ENCODE measurements at regions not wholly inside any gene's neighbourhood (a gene's known extent, or its start where the extent isn't known, plus 50 kb on each side); places are given as distances from the start of the nearest gene placed in this dataset.
A peak's percentile ranks its signal among the peaks of the same experiment; 100 is the strongest.

- no peak for DNase-seq
These were observed 133.0 kb upstream of the FRY start for GRCh38 chr13:31898378-31899071.

GRCh38 chr13:31901985-31902384 lies 129.6 kb upstream of the FRY start:
- DNase-seq = no peak

- DNase-seq = no peak
These were observed 128.3 kb upstream of the FRY start for GRCh38 chr13:31903111-31903815.

- no peak for DNase-seq
These were observed 126.4 kb upstream of the FRY start for GRCh38 chr13:31904941-31905824.

GRCh38 chr13:31905961-31906360 lies 125.6 kb upstream of the FRY start:
- no peak for DNase-seq

- no peak for DNase-seq
These were observed 122.7 kb upstream of the FRY start for GRCh38 chr13:31908696-31909411.

GRCh38 chr13:31909864-31910551 lies 121.6 kb upstream of the FRY start:
- DNase-seq = peak; percentile 67

- no peak for DNase-seq
These were observed 120.9 kb upstream of the FRY start for GRCh38 chr13:31910633-31911032.

- DNase-seq = no peak
These were observed 118.8 kb upstream of the FRY start for GRCh38 chr13:31912647-31913401.

- DNase-seq = no peak
These were observed 118.1 kb upstream of the FRY start for GRCh38 chr13:31913459-31913858.

GRCh38 chr13:31914843-31915242 lies 116.7 kb upstream of the FRY start:
- no peak for DNase-seq

GRCh38 chr13:31918707-31919106 lies 112.9 kb upstream of the FRY start:
- no peak for DNase-seq

GRCh38 chr13:31919241-31919640 lies 112.3 kb upstream of the FRY start:
- no peak for DNase-seq

GRCh38 chr13:31919971-31920726 lies 111.4 kb upstream of the FRY start:
- no peak for DNase-seq

- DNase-seq = no peak
These were observed 110.9 kb upstream of the FRY start for GRCh38 chr13:31920727-31921100.

- no peak for DNase-seq
These were observed 108.8 kb upstream of the FRY start for GRCh38 chr13:31922724-31923123.

- no peak for DNase-seq
These were observed 108.3 kb upstream of the FRY start for GRCh38 chr13:31923134-31923763.

- no peak for DNase-seq
These were observed 106.5 kb upstream of the FRY start for GRCh38 chr13:31925079-31925478.

- DNase-seq = no peak
These were observed 104.3 kb upstream of the FRY start for GRCh38 chr13:31927219-31927653.

GRCh38 chr13:31929031-31929770 lies 102.4 kb upstream of the FRY start:
- DNase-seq = no peak

Data from NCI-H1694 (cell line).